Adrenal gland (tissue), 9 donors: ENCODE measurements at regions not wholly inside any gene's neighbourhood (a gene's known extent, or its start where the extent isn't known, plus 50 kb on each side); places are given as distances from the start of the nearest gene placed in this dataset.

Experiments used
- DNase-seq, 7 donors: peaks; one replicate each; pipeline ENCODE4 v3.0.0-alpha.2; 2019 to 2020
- H3K27ac ChIP-seq, 5 donors: fragments of 200-600 bp; sonication (generic) in 4 of 5; 1 replicate in 3 of 5; 2 replicates in 2 of 5; pipeline versions ENCODE4 v1.5.1 to v1.8.0; 2016 to 2020; ENCODE audit warnings: mild to moderate bottlenecking in 1 of 5
- H3K27me3 ChIP-seq: fragments of 200-600 bp; 2 replicates; pipeline ENCODE4 v1.8.0; 2021
- H3K36me3 ChIP-seq, 2 donors: fragments of 200-600 bp; replicated peaks in 1 of 2; 1 replicate in 1 of 2; 2 replicates in 1 of 2; pipeline versions ENCODE4 v1.5.1 to v1.8.0; 2018 to 2022
- H3K4me1 ChIP-seq, 2 donors: fragments of 200-600 bp; replicated peaks in 1 of 2; 1 replicate in 1 of 2; 2 replicates in 1 of 2; pipeline versions ENCODE4 v1.5.1 to v1.8.0; 2018 to 2021
- H3K4me3 ChIP-seq, 4 donors: fragments of 200-600 bp; sonication (generic) in 3 of 4; one replicate each; pipeline ENCODE4 v1.5.1; 2016 to 2018
- H3K9me3 ChIP-seq, 3 donors: fragments of 200-600 bp; sonication (generic) in 1 of 3; replicated peaks in 1 of 3; 1 replicate in 2 of 3; 2 replicates in 1 of 3; pipeline versions ENCODE4 v1.5.1 to v1.8.0; 2016 to 2021
- CTCF ChIP-seq, 6 experiments: fragments of 450-650 bp in 4 of 6; fragments of 200-600 bp in 2 of 6; sonication (generic) in 1 of 6; IDR thresholded peaks; 1 replicate in 5 of 6; 2 replicates in 1 of 6; pipeline versions ENCODE4 v1.5.1 to v1.8.0; 2016 to 2021; ENCODE audit warnings: antibody characterized with exemption in 6 of 6, mild to moderate bottlenecking in 2 of 6, moderate library complexity in 1 of 6
- POLR2A ChIP-seq, 2 donors: fragments of 450-650 bp; IDR thresholded peaks; one replicate each; pipeline ENCODE4 v1.6.1; 2017; ENCODE audit warnings: antibody characterized with exemption in 2 of 2, mild to moderate bottlenecking in 2 of 2, moderate library complexity in 1 of 2
- WGBS, 4 donors: extraction: QIAGEN DNeasy Blood & Tissue Kit in 2 of 4; methylation state at CpG; one replicate each; pipeline versions ENCODE4 v1.1.5 to v1.1.7; 2013 to 2017; 5-methylcytosine and 5-hydroxymethylcytosine counted together
- intact Hi-C, 2 donors: fragments of 100-400 bp; cut with DNase I; formaldehyde crosslinking; loops; one replicate each; pipeline versions ENCODE4 v1.14.1 to v1.15.0; 2022 to 2023
- donor health status: healthy with polysubstance abuse.
- donor health status: Bipolar disorder and iron deficiency.
- donor health status: DM: yes; HTN: yes; CAD: no.
- donor health status: DM: no; HTN: no; CAD: no.
- donor health status: DM: no; HTN: no; CAD: no.

- 54 to 76% (median 72%) methylated on average over 5 of the region's 5 CpGs for WGBS, 4 donors
- TF ChIP-seq POLR2A (IDR thresholded peaks at IDR 0.05): no peak
- TF ChIP-seq CTCF (IDR thresholded peaks at IDR 0.05): no peak
- H3K4me3 ChIP-seq: no peak overlapping the region
- no peak overlapping the region for H3K27ac ChIP-seq
- no peaks in the 10 kb centered on the region for H3K27me3 ChIP-seq
- H3K36me3 ChIP-seq: no peaks in the 10 kb centered on the region
- H3K4me1 ChIP-seq: no peaks in the 10 kb centered on the region
- no peaks in the 10 kb centered on the region for H3K9me3 ChIP-seq
- intact Hi-C loops: no loop called here
- no peak for DNase-seq
Measured at GRCh38 chr3:145411605-145412004, 749.4 kb downstream of the PLOD2 start.

GRCh38 chr3:145417678-145418077 is 743.3 kb downstream of the PLOD2 start:
- Histone ChIP-seq H3K4me1 (no peaks in the 10 kb centered on the region), H3K36me3 (no peaks in the 10 kb centered on the region), H3K4me3 (no peak overlapping the region), H3K27me3 (no peaks in the 10 kb centered on the region), H3K27ac (no peak overlapping the region), H3K9me3 (no peaks in the 10 kb centered on the region)
- WGBS, 4 donors: 0 to 84% (median 22%) methylated on average over 1 of the region's 1 CpG
- TF ChIP-seq CTCF (IDR thresholded peaks at IDR 0.05) (no peak), POLR2A (IDR thresholded peaks at IDR 0.05) (no peak)
- intact Hi-C loops: no loop called here
- DNase-seq: no peak

GRCh38 chr3:145422556-145422955 is 738.4 kb downstream of the PLOD2 start:
- DNase-seq: no peak
- Histone ChIP-seq H3K27me3 (no peaks in the 10 kb centered on the region), H3K9me3 (peaks cover 0 to 4% (median 0%) of the 10 kb centered on the region in 3 donors), H3K4me1 (no peaks in the 10 kb centered on the region), H3K4me3 (no peak overlapping the region), H3K36me3 (no peaks in the 10 kb centered on the region), H3K27ac (no peak overlapping the region)
- 45 to 76% (median 54%) methylated on average over 3 of the region's 3 CpGs for WGBS, 4 donors
- intact Hi-C loops: no loop called here
- no peak for TF ChIP-seq CTCF (IDR thresholded peaks at IDR 0.05)
- no peak for TF ChIP-seq POLR2A (IDR thresholded peaks at IDR 0.05)

GRCh38 chr3:145427355-145427754 is 733.6 kb downstream of the PLOD2 start:
- Histone ChIP-seq H3K36me3 (no peaks in the 10 kb centered on the region), H3K4me3 (no peak overlapping the region), H3K27ac (no peak overlapping the region), H3K4me1 (no peaks in the 10 kb centered on the region), H3K27me3 (no peaks in the 10 kb centered on the region), H3K9me3 (peaks cover 0 to 9% (median 0%) of the 10 kb centered on the region in 3 donors)
- intact Hi-C loops: no loop called here
- TF ChIP-seq POLR2A (IDR thresholded peaks at IDR 0.05) (no peak), CTCF (IDR thresholded peaks at IDR 0.05) (no peak)
- 78 to 92% (median 89%) methylated on average over 2 to 10 of the region's 10 CpGs for WGBS, 4 donors
- no peak for DNase-seq
